GM12892 (cell line): ENCODE measurements at regions not wholly inside any gene's neighbourhood (a gene's known extent, or its start where the extent isn't known, plus 50 kb on each side); places are given as distances from the start of the nearest gene placed in this dataset.
"Not testable (repeated sequence)": the region's sequence is repeated elsewhere in the genome, so short reads cannot be mapped to it uniquely, and the experiment has no call there.

Experiments
- DNase-seq: peaks from one replicate; pipeline ENCODE4 v3.0.0; 2011; ENCODE audit not compliant: insufficient read length
- FAIRE-seq: peaks from 2 replicates; lab custom pipeline; 2011; peaks lifted over from hg19 to GRCh38; lab: Jason Lieb, UNC
- POLR2A ChIP-seq: IDR thresholded peaks from 2 replicates; pipeline ENCODE4 v1.6.1; 2011; ENCODE audit warnings: low read depth, low read length, control low read depth
- POLR2AphosphoS5 ChIP-seq: IDR thresholded peaks from 2 replicates; pipeline ENCODE4 v1.6.1; 2011; ENCODE audit warnings: low read depth, low read length, control low read depth
- TAF1 ChIP-seq: IDR thresholded peaks from 2 replicates; pipeline ENCODE4 v1.6.1; 2011; ENCODE audit warnings: low read depth, mild to moderate bottlenecking, control low read depth, low read length, borderline replicate concordance

DNA sequence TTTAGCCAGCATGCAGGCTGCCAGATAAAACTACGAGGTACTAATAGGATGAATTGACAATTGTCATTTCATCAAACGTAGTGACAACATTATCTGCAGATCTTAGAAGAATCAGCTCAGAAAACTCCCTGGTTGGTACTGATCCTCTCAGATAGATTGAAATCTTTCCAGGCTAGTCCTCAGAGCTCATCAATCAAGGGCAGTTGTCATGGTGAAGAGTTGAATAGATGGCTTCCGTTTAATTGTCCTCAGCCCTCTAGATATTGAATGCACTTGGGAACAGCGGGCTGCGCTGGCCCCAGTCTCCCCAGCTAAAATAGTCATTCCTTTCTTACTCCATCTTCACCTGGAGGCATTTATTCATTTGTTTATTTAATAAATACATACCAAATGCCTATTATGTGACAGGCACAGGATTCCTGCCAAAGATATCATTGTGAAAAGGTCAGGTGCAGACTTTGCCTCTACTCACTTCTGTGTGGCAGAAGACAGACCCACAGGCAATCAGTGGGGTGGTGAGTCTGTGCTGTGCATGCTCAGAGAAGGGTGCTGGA, 1081.6 kb downstream of the TYW1 start:
- no peak for DNase-seq
- TF ChIP-seq TAF1: no peak
- no peak for TF ChIP-seq POLR2A
- no peak for TF ChIP-seq POLR2AphosphoS5
- no peak for FAIRE-seq

DNA sequence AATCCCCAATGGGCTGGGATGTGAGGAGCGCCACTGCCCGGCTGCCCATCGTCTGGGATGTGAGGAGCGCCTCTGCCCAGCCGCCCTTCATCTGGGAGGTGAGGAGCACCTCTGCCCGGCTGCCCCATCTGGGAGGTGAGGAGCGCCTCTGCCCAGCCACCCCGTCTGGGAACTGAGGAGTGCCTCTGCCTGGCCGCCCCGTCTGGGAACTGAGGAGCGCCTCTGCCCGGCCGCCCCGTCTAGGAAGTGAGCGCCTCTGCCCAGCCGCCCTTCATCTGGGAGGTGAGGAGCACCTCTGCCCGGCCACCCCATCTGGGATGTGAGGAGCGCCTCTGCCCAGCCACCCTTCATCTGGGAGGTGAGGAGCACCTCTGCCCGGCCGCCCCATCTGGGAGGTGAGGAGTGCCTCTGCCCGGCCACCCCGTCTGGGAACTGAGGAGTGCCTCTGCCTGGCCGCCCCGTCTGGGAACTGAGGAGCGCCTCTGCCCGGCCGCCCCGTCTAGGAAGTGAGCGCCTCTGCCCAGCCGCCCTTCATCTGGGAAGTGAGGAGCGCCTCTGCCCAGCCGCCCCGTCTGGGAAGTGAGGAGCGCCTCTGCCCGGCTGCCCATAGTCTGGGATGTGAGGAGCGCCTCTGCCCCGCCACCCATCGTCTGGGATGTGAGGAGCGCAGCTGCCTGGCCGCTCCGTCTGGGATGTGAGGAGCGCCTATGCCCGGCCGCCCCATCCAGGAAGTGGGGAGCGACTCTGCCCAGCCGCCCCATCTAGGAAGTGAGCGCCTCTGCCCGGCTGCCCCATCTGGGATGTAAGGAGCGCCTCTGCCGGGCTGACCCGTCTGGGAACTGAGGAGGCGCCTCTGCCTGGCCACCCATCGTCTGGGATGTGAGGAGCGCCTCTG, 1085.7 kb downstream of the TYW1 start:
- DNase-seq, FAIRE-seq: not testable (repeated sequence)

DNA sequence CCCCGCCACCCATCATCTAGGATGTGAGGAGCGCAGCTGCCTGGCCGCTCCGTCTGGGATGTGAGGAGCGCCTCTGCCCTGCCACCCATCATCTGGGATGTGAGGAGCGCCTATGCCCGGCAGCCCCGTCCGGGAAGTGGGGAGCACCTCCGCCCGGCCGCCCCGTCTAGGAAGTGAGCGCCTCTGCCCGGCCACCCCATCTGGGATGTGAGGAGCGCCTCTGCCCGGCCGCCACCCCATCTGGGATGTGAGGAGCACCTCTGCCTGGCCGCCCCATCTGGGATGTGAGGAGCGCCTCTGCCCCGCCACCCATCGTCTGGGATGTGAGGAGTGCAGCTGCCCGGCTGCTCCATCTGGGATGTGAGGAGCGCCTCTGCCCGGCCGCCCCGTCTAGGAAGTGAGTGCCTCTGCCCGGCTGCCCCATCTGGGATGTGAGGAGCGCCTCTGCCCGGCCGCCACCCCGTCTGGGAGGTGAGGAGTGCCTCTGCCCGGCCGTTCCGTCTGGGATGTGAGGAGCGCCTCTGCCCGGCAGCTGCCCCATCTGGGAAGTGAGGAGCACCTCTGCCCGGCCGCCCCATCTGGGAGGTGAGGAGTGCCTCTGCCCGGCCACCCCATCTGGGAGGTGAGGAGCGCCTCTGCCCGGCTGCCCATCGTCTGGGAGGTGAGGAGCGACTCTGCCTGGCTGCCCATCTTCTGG, 1086.5 kb downstream of the TYW1 start:
- not testable (repeated sequence) for FAIRE-seq

GRCh38 chr7:68087401-68087800, 1090.8 kb downstream of the TYW1 start:
- no peak for DNase-seq
- no peak for FAIRE-seq
- TF ChIP-seq TAF1 (no peak), POLR2AphosphoS5 (no peak), POLR2A (no peak)

More for the DNA sequence above, 1086.5 kb downstream of the TYW1 start:
- not testable (repeated sequence) for DNase-seq

GRCh38 chr7:68088879-68089278, 1092.2 kb downstream of the TYW1 start:
- DNase-seq (no peak), FAIRE-seq (no peak)
- TF ChIP-seq POLR2A (no peak), TAF1 (no peak), POLR2AphosphoS5 (no peak)

DNA sequence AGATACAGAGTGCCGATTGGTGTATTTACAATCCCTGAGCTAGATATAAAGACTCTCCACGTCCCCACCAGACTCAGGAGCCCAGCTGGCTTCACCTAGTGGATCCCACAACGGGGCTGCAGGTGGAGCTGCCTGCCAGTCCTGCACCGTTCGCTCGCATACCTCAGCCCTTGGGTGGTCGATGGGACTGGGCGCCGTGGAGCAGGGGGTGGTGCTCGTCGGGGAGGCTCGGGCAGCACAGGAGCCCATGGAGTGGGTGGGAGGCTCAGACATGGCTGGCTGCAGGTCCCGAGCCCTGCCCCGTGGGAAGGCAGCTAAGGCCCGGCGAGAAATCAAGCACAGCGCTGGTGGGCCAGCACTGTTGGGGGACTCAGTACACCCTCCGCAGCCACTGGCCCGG, 1093.6 kb downstream of the TYW1 start:
- DNase-seq, FAIRE-seq: not testable (repeated sequence)

GRCh38 chr7:68103319-68103718, 1106.7 kb downstream of the TYW1 start:
- DNase-seq: no peak
- FAIRE-seq: no peak
- no peak for TF ChIP-seq POLR2AphosphoS5
- no peak for TF ChIP-seq POLR2A
- TF ChIP-seq TAF1: no peak

- TF ChIP-seq POLR2A (no peak), TAF1 (no peak)
- DNase-seq (no peak), FAIRE-seq (no peak)
Measured at GRCh38 chr7:68107261-68107660, 1110.6 kb downstream of the TYW1 start.

GRCh38 chr7:68107968-68108367, 1111.3 kb downstream of the TYW1 start:
- TF ChIP-seq TAF1: no peak
- DNase-seq: no peak
- FAIRE-seq: no peak

- no peak for TF ChIP-seq POLR2A
- no peak for TF ChIP-seq POLR2AphosphoS5
- TF ChIP-seq TAF1: no peak
- DNase-seq (no peak), FAIRE-seq (no peak)
Measured at GRCh38 chr7:68109299-68109698, 1112.7 kb downstream of the TYW1 start.

- FAIRE-seq (no peak), DNase-seq (no peak)
- no peak for TF ChIP-seq POLR2A
- TF ChIP-seq POLR2AphosphoS5: no peak
- no peak for TF ChIP-seq TAF1
Measured at GRCh38 chr7:68119411-68119810, 1122.8 kb downstream of the TYW1 start.

DNA sequence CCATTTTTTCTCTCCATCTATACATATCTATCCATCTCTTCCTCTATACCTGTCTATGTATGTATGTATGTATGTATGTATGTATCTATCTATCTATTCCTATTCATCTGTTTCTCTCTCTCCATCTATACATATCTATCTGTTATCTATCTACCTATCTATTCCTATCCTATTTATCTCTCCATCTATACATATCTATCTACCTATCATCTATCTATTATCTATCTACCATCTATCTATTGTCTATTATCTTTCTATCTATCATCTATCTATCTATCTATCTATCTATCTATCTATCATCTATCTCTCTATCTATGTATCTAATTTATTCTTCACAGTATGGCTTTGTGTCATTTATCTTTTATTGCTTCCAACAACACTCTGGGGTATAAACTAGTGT, 1124.4 kb downstream of the TYW1 start:
- DNase-seq (no peak), FAIRE-seq (no peak)
- TF ChIP-seq POLR2A: no peak
- no peak for TF ChIP-seq POLR2AphosphoS5
- no peak for TF ChIP-seq TAF1

GRCh38 chr7:68121655-68122054, 1125.0 kb downstream of the TYW1 start:
- FAIRE-seq: no peak
- TF ChIP-seq POLR2AphosphoS5 (no peak), POLR2A (no peak), TAF1 (no peak)

More at GRCh38 chr7:68121655-68122054, 1125.0 kb downstream of the TYW1 start:
- DNase-seq: no peak
